ENCODE measurements at regions not wholly inside any gene's neighbourhood (a gene's known extent, or its start where the extent isn't known, plus 50 kb on each side); places are given as distances from the start of the nearest gene placed in this dataset.

GRCh38 chr9:31377358-31377757 lies 1007.1 kb upstream of the ACO1 start:
- no peak for TF ChIP-seq POLR2A (IDR thresholded peaks at IDR 0.05)
- no peak for TF ChIP-seq CTCF (IDR thresholded peaks at IDR 0.05)
- TF ChIP-seq EP300 (IDR thresholded peaks at IDR 0.05), result no peak

All from sigmoid colon (tissue), 4 donors.